Suprapubic skin (tissue), 4 donors: ENCODE measurements at regions not wholly inside any gene's neighbourhood (a gene's known extent, or its start where the extent isn't known, plus 50 kb on each side); places are given as distances from the start of the nearest gene placed in this dataset.

Experiments used
- CTCF ChIP-seq, 2 donors: fragments of 200-600 bp in 1 of 2; fragments of 450-650 bp in 1 of 2; sonication (generic) in 1 of 2; IDR thresholded peaks; one replicate each; pipeline ENCODE4 v1.5.1; 2016 to 2019; ENCODE audit warnings: antibody characterized with exemption in 2 of 2, mild to moderate bottlenecking in 1 of 2, moderate library complexity in 1 of 2
- EP300 ChIP-seq: sonication (generic); formaldehyde crosslinking; IDR thresholded peaks from one replicate; pipeline ENCODE4 v1.6.1; 2017; ENCODE audit warnings: antibody characterized with exemption
- POLR2AphosphoS5 ChIP-seq, 3 donors: sonication (generic); formaldehyde crosslinking; IDR thresholded peaks; one replicate each; pipeline ENCODE4 v1.6.1; 2017; ENCODE audit warnings: antibody characterized with exemption in 3 of 3

GRCh38 chr18:46310675-46311345 is 206.6 kb downstream of the HAUS1 start:
- TF ChIP-seq EP300 (no peak), POLR2AphosphoS5 (IDR thresholded peaks at IDR 0.05) (no peak), CTCF (IDR thresholded peaks at IDR 0.05) (no peak)
